ENCODE measurements at regions not wholly inside any gene's neighbourhood (a gene's known extent, or its start where the extent isn't known, plus 50 kb on each side); places are given as distances from the start of the nearest gene placed in this dataset.

DNA sequence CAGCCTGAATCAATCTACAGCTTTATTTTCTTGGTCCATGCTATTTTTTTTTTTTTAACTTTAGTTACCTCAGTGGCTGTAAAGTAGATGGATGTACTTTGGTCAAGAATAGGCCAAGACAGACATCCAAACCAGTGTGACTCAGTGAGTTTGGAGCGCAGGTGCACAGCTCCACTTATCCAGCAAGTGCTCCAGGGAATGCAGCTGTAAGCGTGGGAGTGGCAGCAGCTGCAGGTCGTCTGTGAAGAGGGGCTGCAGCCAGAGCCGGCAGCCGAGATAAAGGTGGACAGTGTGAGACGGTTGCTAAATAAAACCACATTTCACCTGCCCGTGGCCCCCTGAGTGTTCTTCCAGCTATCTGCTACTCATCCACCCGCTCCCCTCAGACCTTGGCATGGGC lies 1018.7 kb downstream of the AACS start:
- Histone ChIP-seq H3K27me3 (ENCODE audit: control insufficient read depth, insufficient read depth, low read length) (no peaks in the 10 kb centered on the region), H3K27ac (ENCODE audit: low read depth in 2 of 2, low read length in 2 of 2) (no peak overlapping the region), H3K9me3 (ENCODE audit: control insufficient read depth in 2 of 3, insufficient read depth in 1 of 3, low read length in 3 of 3) (no peaks in the 10 kb centered on the region), H3K4me3 (ENCODE audit: low read length in 3 of 3) (no peak overlapping the region), H3K9ac (ENCODE audit: low read length in 3 of 3) (no peak overlapping the region), H3K4me1 (ENCODE audit: control insufficient read depth in 2 of 3, insufficient read depth in 2 of 3, low read depth in 1 of 3, low read length in 3 of 3) (no peaks in the 10 kb centered on the region), H3K36me3 (ENCODE audit: control insufficient read depth in 2 of 3, insufficient read depth in 3 of 3, low read length in 3 of 3) (no peaks in the 10 kb centered on the region)
- FAIRE-seq (no peak), DNase-seq (no peak)
- TF ChIP-seq, protein P1, sequence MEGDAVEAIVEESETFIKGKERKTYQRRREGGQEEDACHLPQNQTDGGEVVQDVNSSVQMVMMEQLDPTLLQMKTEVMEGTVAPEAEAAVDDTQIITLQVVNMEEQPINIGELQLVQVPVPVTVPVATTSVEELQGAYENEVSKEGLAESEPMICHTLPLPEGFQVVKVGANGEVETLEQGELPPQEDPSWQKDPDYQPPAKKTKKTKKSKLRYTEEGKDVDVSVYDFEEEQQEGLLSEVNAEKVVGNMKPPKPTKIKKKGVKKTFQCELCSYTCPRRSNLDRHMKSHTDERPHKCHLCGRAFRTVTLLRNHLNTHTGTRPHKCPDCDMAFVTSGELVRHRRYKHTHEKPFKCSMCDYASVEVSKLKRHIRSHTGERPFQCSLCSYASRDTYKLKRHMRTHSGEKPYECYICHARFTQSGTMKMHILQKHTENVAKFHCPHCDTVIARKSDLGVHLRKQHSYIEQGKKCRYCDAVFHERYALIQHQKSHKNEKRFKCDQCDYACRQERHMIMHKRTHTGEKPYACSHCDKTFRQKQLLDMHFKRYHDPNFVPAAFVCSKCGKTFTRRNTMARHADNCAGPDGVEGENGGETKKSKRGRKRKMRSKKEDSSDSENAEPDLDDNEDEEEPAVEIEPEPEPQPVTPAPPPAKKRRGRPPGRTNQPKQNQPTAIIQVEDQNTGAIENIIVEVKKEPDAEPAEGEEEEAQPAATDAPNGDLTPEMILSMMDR (IDR thresholded peaks at IDR 0.05; ENCODE audit: borderline replicate concordance, extremely low read depth, insufficient read depth) = no peak
- intact Hi-C loops (cut with DNase I) = no loop called here

- no peak overlapping the region for H3K9ac ChIP-seq (ENCODE audit: low read length in 3 of 3)
- no peaks in the 10 kb centered on the region for H3K36me3 ChIP-seq (ENCODE audit: control insufficient read depth in 2 of 3, insufficient read depth in 3 of 3, low read length in 3 of 3)
- H3K4me1 ChIP-seq (ENCODE audit: control insufficient read depth in 2 of 3, insufficient read depth in 2 of 3, low read depth in 1 of 3, low read length in 3 of 3) = no peaks in the 10 kb centered on the region
- no peak overlapping the region for H3K27ac ChIP-seq (ENCODE audit: low read depth in 2 of 2, low read length in 2 of 2)
- DNase-seq (peak in 1 of 5 donors; percentile 10), FAIRE-seq (no peak)
- TF ChIP-seq, protein P1 (IDR thresholded peaks at IDR 0.05; ENCODE audit: borderline replicate concordance, extremely low read depth, insufficient read depth) = no peak
- no peaks in the 10 kb centered on the region for H3K27me3 ChIP-seq (ENCODE audit: control insufficient read depth, insufficient read depth, low read length)
- H3K9me3 ChIP-seq (ENCODE audit: control insufficient read depth in 2 of 3, insufficient read depth in 1 of 3, low read length in 3 of 3) = no peaks in the 10 kb centered on the region
- H3K4me3 ChIP-seq (ENCODE audit: low read length in 3 of 3) = no peak overlapping the region
- intact Hi-C loops (cut with DNase I) = no loop called here
Measured at GRCh38 chr12:126084480-126084879, 1019.2 kb downstream of the AACS start.

GRCh38 chr12:126086242-126086641 lies 1021.0 kb downstream of the AACS start:
- H3K4me3 ChIP-seq (ENCODE audit: low read length in 3 of 3) = no peak overlapping the region
- FAIRE-seq = no peak
- H3K9me3 ChIP-seq (ENCODE audit: control insufficient read depth in 2 of 3, insufficient read depth in 1 of 3, low read length in 3 of 3) = no peaks in the 10 kb centered on the region
- TF ChIP-seq, protein P1 (IDR thresholded peaks at IDR 0.05; ENCODE audit: borderline replicate concordance, extremely low read depth, insufficient read depth) = no peak
- no peaks in the 10 kb centered on the region for H3K36me3 ChIP-seq (ENCODE audit: control insufficient read depth in 2 of 3, insufficient read depth in 3 of 3, low read length in 3 of 3)
- DNase-seq = no peak
- intact Hi-C loops (cut with DNase I) = no loop called here
- H3K4me1 ChIP-seq (ENCODE audit: control insufficient read depth in 2 of 3, insufficient read depth in 2 of 3, low read depth in 1 of 3, low read length in 3 of 3) = no peaks in the 10 kb centered on the region
- H3K27ac ChIP-seq (ENCODE audit: low read depth in 2 of 2, low read length in 2 of 2) = no peak overlapping the region
- no peak overlapping the region for H3K9ac ChIP-seq (ENCODE audit: low read length in 3 of 3)
- no peaks in the 10 kb centered on the region for H3K27me3 ChIP-seq (ENCODE audit: control insufficient read depth, insufficient read depth, low read length)

DNA sequence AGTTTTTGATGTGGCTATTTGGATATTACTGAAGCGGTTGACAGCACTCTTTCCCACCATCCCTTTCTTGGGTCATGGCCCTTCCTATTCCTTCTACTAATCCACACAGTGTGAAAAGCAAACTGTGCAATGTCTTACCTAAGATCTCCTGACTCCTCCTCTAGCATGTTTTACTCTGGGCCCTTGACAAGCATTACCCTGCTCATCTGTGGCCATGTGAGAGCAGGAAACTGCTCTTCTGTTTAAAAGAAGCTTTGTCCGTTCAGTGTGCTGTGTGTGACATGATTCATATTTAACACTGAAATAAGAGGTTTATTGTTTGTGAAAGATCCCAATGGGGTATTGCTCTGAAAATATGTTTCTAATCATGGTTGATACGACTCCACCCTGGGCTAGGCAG lies 1022.5 kb downstream of the AACS start:
- H3K4me1 ChIP-seq (ENCODE audit: control insufficient read depth in 2 of 3, insufficient read depth in 2 of 3, low read depth in 1 of 3, low read length in 3 of 3) = no peaks in the 10 kb centered on the region
- no peak overlapping the region for H3K4me3 ChIP-seq (ENCODE audit: low read length in 3 of 3)
- no peak for FAIRE-seq
- no peaks in the 10 kb centered on the region for H3K9me3 ChIP-seq (ENCODE audit: control insufficient read depth in 2 of 3, insufficient read depth in 1 of 3, low read length in 3 of 3)
- no peaks in the 10 kb centered on the region for H3K27me3 ChIP-seq (ENCODE audit: control insufficient read depth, insufficient read depth, low read length)
- H3K9ac ChIP-seq (ENCODE audit: low read length in 3 of 3) = no peak overlapping the region
- TF ChIP-seq, protein P1 (IDR thresholded peaks at IDR 0.05; ENCODE audit: borderline replicate concordance, extremely low read depth, insufficient read depth) = no peak
- no peaks in the 10 kb centered on the region for H3K36me3 ChIP-seq (ENCODE audit: control insufficient read depth in 2 of 3, insufficient read depth in 3 of 3, low read length in 3 of 3)
- H3K27ac ChIP-seq (ENCODE audit: low read depth in 2 of 2, low read length in 2 of 2) = no peak overlapping the region
- DNase-seq = no peak
- intact Hi-C loops (cut with DNase I) = no loop called here
